Epithelial cell of proximal tubule (primary cell): ENCODE measurements at regions not wholly inside any gene's neighbourhood (a gene's known extent, or its start where the extent isn't known, plus 50 kb on each side); places are given as distances from the start of the nearest gene placed in this dataset.

Source experiments
- DNase-seq: peaks from one replicate; pipeline ENCODE4 v3.0.0-alpha.2; 2011; ENCODE audit warnings: low read depth
- H3K4me3 ChIP-seq: 2 replicates; pipeline ENCODE4 v1.5.1; 2011; ENCODE audit warnings: low read depth, mild to moderate bottlenecking, low read length
- TF ChIP-seq, protein P1 (sequence below): conservative IDR thresholded peaks from 2 replicates; pipeline ENCODE4 v1.5.1; 2012; ENCODE audit warnings: low read depth, mild to moderate bottlenecking, low read length

DNA sequence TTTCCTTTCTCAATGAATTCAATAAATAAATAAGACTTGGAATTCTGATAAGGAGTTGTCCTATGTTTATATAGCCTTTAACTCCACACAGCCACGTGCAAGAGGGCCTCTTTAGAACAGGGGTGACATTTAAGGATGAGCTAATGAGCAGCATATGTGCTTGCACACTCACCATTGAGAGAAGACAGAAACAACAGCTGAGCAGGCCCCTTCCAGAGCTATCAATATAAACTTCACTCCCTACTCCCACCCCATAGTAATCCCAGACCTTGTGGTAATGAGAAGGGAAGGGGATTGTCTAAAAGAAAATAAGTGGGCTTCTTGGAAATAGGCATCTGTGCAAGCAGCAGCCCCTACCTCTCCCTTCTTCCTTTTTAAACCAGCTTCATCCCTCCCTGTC lies 176.0 kb downstream of the SEC16B start:
- TF ChIP-seq, protein P1, sequence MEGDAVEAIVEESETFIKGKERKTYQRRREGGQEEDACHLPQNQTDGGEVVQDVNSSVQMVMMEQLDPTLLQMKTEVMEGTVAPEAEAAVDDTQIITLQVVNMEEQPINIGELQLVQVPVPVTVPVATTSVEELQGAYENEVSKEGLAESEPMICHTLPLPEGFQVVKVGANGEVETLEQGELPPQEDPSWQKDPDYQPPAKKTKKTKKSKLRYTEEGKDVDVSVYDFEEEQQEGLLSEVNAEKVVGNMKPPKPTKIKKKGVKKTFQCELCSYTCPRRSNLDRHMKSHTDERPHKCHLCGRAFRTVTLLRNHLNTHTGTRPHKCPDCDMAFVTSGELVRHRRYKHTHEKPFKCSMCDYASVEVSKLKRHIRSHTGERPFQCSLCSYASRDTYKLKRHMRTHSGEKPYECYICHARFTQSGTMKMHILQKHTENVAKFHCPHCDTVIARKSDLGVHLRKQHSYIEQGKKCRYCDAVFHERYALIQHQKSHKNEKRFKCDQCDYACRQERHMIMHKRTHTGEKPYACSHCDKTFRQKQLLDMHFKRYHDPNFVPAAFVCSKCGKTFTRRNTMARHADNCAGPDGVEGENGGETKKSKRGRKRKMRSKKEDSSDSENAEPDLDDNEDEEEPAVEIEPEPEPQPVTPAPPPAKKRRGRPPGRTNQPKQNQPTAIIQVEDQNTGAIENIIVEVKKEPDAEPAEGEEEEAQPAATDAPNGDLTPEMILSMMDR: no peak
- H3K4me3 ChIP-seq: no peak overlapping the region
- no peak for DNase-seq

DNA sequence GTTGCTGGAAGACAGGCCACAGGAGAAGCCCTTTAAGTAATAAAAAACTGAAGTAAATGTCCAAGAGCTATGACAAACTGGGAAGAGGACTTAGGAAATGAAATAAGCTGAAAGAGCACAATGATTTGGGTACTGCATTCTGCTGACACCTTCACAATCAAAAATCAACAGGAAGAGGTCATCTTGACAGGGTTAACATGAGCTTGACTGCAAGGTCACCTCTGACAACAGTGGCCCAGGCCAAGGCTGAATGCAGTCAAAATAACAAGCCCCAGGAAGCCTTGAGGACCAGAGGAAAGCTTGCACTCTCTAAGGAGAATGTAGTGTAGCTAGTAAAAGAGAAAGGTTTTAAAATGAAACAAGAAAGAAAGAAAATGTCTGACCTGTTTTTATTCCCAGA lies 179.3 kb downstream of the SEC16B start:
- DNase-seq: no peak
- H3K4me3 ChIP-seq: no peak overlapping the region
- TF ChIP-seq, protein P1: no peak

GRCh38 chr1:177789956-177790355 lies 179.9 kb downstream of the SEC16B start:
- TF ChIP-seq, protein P1: no peak
- H3K4me3 ChIP-seq: no peak overlapping the region
- DNase-seq: no peak

DNA sequence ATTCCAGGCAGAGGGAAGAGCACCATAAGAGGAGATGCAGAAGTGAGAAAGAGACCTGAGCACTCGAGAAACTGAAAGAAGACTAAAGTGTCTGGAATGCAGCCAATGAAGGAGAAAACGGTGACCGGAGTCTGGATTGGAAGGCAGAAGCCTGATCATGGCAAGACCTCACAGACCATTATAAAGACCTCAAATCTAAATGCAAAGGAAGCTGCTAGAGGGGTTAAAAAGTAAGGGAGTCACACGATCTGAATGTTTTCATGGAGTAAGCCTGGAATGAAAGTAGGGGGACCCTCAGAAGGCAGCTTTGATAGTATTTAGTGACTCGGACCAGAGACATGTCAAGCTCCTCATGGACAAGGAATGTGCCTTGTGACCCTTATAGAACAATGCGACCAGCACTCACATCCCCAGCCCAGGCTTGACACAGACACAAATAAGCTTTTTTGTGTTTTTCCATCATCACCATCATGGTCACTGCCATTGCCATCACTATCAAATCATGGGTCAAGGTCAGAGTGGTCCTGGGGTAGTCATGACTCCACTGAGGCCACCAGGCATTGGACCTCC lies 183.6 kb downstream of the SEC16B start:
- DNase-seq: no peak
- H3K4me3 ChIP-seq: no peak overlapping the region
- TF ChIP-seq, protein P1: no peak

DNA sequence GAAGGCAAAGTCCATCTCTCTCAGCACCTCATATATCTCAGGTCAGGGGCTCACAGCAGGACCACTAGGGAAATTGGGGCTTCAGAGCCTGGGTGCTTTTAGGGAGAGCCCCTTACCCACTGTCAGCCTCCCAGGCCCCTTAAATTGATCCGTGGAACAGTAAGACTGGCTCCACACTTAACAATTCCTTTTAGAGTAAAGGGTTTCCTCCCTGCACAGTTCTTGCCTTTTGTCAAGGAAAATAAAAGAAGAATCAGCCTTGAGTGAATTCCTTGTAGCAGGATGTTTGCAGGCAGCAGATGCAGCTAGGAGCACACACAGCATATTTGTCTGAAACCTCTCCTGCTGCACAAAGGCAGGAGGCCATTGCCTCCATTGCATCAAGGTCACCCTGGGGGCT lies 184.9 kb downstream of the SEC16B start:
- DNase-seq: no peak
- TF ChIP-seq, protein P1: no peak
- H3K4me3 ChIP-seq: no peak overlapping the region

DNA sequence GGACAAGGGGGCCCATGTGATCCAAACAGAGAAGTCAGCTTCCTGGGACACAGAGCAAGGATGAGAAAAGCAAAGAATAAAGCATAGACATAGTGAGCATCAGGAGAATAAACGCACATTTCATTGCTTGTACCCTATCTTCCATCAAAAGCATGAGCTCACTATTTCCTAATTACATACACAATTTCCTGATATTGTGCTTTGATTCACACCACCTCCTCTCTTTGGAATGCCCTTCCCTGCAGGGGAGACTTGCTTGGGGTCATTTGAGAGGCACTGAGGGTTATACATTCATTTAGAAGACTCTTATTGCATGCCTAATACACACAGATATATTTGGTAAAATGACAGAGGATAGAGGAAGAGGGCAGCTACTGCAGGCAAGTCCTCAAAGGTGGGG lies 185.4 kb downstream of the SEC16B start:
- no peak overlapping the region for H3K4me3 ChIP-seq
- no peak for DNase-seq
- TF ChIP-seq, protein P1: no peak

DNA sequence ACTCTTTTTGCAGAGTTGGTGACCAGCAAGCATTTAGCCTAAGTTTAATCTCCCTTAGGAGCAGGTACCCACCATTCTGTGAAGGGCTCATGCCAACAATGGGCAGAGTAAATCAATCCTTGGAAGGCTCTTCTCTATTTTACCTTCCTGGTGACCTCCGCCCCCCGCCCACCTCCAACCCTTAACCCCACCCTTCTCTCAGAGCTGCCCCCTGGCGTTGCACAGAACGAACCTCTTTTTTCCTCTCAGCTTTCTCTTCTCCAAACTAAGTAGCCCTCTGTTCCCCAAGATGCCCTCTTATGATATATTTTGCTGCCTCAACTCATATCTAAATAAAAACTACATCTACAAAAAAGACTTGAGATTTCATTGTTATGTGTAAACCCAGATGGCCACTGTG lies 186.8 kb downstream of the SEC16B start:
- no peak for DNase-seq
- no peak overlapping the region for H3K4me3 ChIP-seq
- TF ChIP-seq, protein P1: no peak
